NB4 (cell line): ENCODE measurements at regions not wholly inside any gene's neighbourhood (a gene's known extent, or its start where the extent isn't known, plus 50 kb on each side); places are given as distances from the start of the nearest gene placed in this dataset.

Experiments
- CTCF ChIP-seq: IDR thresholded peaks from one replicate; pipeline ENCODE4 v1.5.1; 2012; ENCODE audit warnings: low read depth, low read length
- MYC ChIP-seq: IDR thresholded peaks from 2 replicates; pipeline ENCODE4 v1.6.1; 2011; ENCODE audit warnings: low read depth, low read length
- POLR2A ChIP-seq: IDR thresholded peaks from 2 replicates; pipeline ENCODE4 v1.6.1; 2011; ENCODE audit warnings: mild to moderate bottlenecking; ENCODE audit not compliant: insufficient read length; ENCODE audit errors: extremely low read depth

- no peak for TF ChIP-seq CTCF
- no peak for TF ChIP-seq MYC
- TF ChIP-seq POLR2A, result no peak
These were observed 120.9 kb upstream of the TBL1X start for GRCh38 chrX:9343971-9344370.
